Activated B cell treated with CpG ODN at 0.5 μM for 24 hours (primary cell): ENCODE measurements at regions not wholly inside any gene's neighbourhood (a gene's known extent, or its start where the extent isn't known, plus 50 kb on each side); places are given as distances from the start of the nearest gene placed in this dataset.

Source experiments
- ATAC-seq: fragments of 200-7000 bp; cut with Tn5 transposase; one replicate; pipeline ENCODE4 v1.10.0; 2021; ENCODE audit warnings: low read depth, mild to moderate bottlenecking, moderate library complexity
- CTCF ChIA-PET: fragments of 350-600 bp; sonication (Branson Sonifier 250); formaldehyde crosslinking; loops from one replicate; lab custom pipeline; 2021; ENCODE audit warnings: antibody characterized with exemption; lab: Charles Lee
- POLR2A ChIA-PET: fragments of 350-600 bp; sonication (Branson Sonifier 250); formaldehyde crosslinking; loops from one replicate; lab custom pipeline; 2021; ENCODE audit warnings: antibody characterized with exemption; lab: Charles Lee
- DNase-seq: peaks from one replicate; pipeline ENCODE4 v3.0.0; 2022
- H3K27ac Mint-ChIP-seq: one replicate; pipeline ENCODE4 v1.8.0; 2020; ENCODE audit warnings: mixed read lengths
- H3K27me3 Mint-ChIP-seq: one replicate; pipeline ENCODE4 v1.8.0; 2021; ENCODE audit warnings: mixed read lengths
- H3K36me3 Mint-ChIP-seq: one replicate; pipeline ENCODE4 v1.8.0; 2021; ENCODE audit warnings: low read depth, mixed read lengths
- H3K4me1 Mint-ChIP-seq: one replicate; pipeline ENCODE4 v1.8.0; 2021; ENCODE audit warnings: mixed read lengths
- H3K4me3 Mint-ChIP-seq: one replicate; pipeline ENCODE4 v1.8.0; 2020; ENCODE audit warnings: mild to moderate bottlenecking, mixed read lengths
- H3K9me3 Mint-ChIP-seq: one replicate; pipeline ENCODE4 v1.8.0; 2020; ENCODE audit warnings: mixed read lengths
- CTCF ChIP-seq: fragments of 200-600 bp; IDR thresholded peaks from one replicate; pipeline ENCODE4 v1.8.0; 2022; ENCODE audit warnings: antibody characterized with exemption, mild to moderate bottlenecking
- intact Hi-C: fragments of 100-400 bp; cut with micrococcal nuclease; formaldehyde crosslinking; loops from one replicate; pipeline ENCODE4 v1.15.1; 2024

GRCh38 chr2:65766768-65767267, 334.4 kb upstream of the SPRED2 start:
- Mint-ChIP-seq H3K36me3 (no peaks in the 10 kb centered on the region), H3K9me3 (no peaks in the 10 kb centered on the region), H3K4me3 (no peak overlapping the region), H3K27ac (no peak overlapping the region), H3K27me3 (peaks cover 10% of the 10 kb centered on the region), H3K4me1 (no peaks in the 10 kb centered on the region)
- no peak for DNase-seq
- CTCF ChIA-PET = no interaction called here
- intact Hi-C loops = no loop called here
- no peak for ATAC-seq
- TF ChIP-seq CTCF = no peak
- POLR2A ChIA-PET = no interaction called here

GRCh38 chr2:65765376-65765775, 333.0 kb upstream of the SPRED2 start:
- intact Hi-C loops = no loop called here
- TF ChIP-seq CTCF = no peak
- ChIA-PET POLR2A (no interaction called here), CTCF (no interaction called here)
- Mint-ChIP-seq H3K4me1 (no peaks in the 10 kb centered on the region), H3K9me3 (no peaks in the 10 kb centered on the region), H3K4me3 (no peak overlapping the region), H3K36me3 (no peaks in the 10 kb centered on the region), H3K27ac (no peak overlapping the region), H3K27me3 (peaks cover 11% of the 10 kb centered on the region)
- ATAC-seq (no peak), DNase-seq (no peak)

- no peak overlapping the region for H3K4me3 Mint-ChIP-seq
- peaks cover 7% of the 10 kb centered on the region for H3K9me3 Mint-ChIP-seq
- TF ChIP-seq CTCF = no peak
- peaks cover 16% of the 10 kb centered on the region for H3K27me3 Mint-ChIP-seq
- ChIA-PET CTCF (no interaction called here), POLR2A (no interaction called here)
- DNase-seq (no peak), ATAC-seq (no peak)
- peaks cover 2% of the 10 kb centered on the region for H3K36me3 Mint-ChIP-seq
- intact Hi-C loops = no loop called here
- H3K4me1 Mint-ChIP-seq = no peaks in the 10 kb centered on the region
- no peak overlapping the region for H3K27ac Mint-ChIP-seq
Measured at GRCh38 chr2:65762068-65762467, 329.7 kb upstream of the SPRED2 start.

- Mint-ChIP-seq H3K36me3 (peaks cover 2% of the 10 kb centered on the region), H3K27me3 (no peaks in the 10 kb centered on the region), H3K4me3 (no peak overlapping the region), H3K9me3 (peaks cover 12% of the 10 kb centered on the region), H3K4me1 (no peaks in the 10 kb centered on the region), H3K27ac (no peak overlapping the region)
- TF ChIP-seq CTCF = no peak
- ATAC-seq = no peak
- DNase-seq = no peak
- CTCF ChIA-PET = no interaction called here
- intact Hi-C loops = no loop called here
- POLR2A ChIA-PET = no interaction called here
Measured at GRCh38 chr2:65754219-65754618, 321.8 kb upstream of the SPRED2 start.

GRCh38 chr2:65751408-65751807, 319.0 kb upstream of the SPRED2 start:
- ATAC-seq (no peak), DNase-seq (no peak)
- H3K27ac Mint-ChIP-seq = no peak overlapping the region
- POLR2A ChIA-PET = no interaction called here
- CTCF ChIA-PET = no interaction called here
- H3K9me3 Mint-ChIP-seq = peaks cover 4% of the 10 kb centered on the region
- no peaks in the 10 kb centered on the region for H3K4me1 Mint-ChIP-seq
- no peaks in the 10 kb centered on the region for H3K36me3 Mint-ChIP-seq
- intact Hi-C loops = no loop called here
- no peaks in the 10 kb centered on the region for H3K27me3 Mint-ChIP-seq
- no peak for TF ChIP-seq CTCF
- H3K4me3 Mint-ChIP-seq = no peak overlapping the region
